SU-DHL-6 (cell line): ENCODE measurements at regions not wholly inside any gene's neighbourhood (a gene's known extent, or its start where the extent isn't known, plus 50 kb on each side); places are given as distances from the start of the nearest gene placed in this dataset.

Experiments used
- H2AFZ ChIP-seq: fragments of 200-600 bp; sonication (generic); 2 replicates; pipeline ENCODE4 v1.6.1; 2014; ENCODE audit warnings: low read depth, mild to moderate bottlenecking, moderate library complexity, mixed read lengths, antibody characterized with exemption, low read length; ENCODE audit not compliant: severe bottlenecking
- H3F3A ChIP-seq: fragments of 200-600 bp; shearing (Covaris generic); 2 replicates; pipeline ENCODE4 v1.6.0; 2016; ENCODE audit warnings: antibody characterized with exemption, mild to moderate bottlenecking; ENCODE audit not compliant: insufficient read depth
- H3K27ac ChIP-seq: fragments of 200-600 bp; sonication (generic); 2 replicates; pipeline ENCODE4 v1.5.1; 2016; ENCODE audit warnings: low read depth, mild to moderate bottlenecking, low read length, moderate library complexity, mixed read lengths
- H3K27me3 ChIP-seq: fragments of 200-600 bp; sonication (generic), shearing (Covaris generic); 2 replicates; pipeline ENCODE4 v1.6.0; 2014; ENCODE audit warnings: mild to moderate bottlenecking, low read length
- H3K36me3 ChIP-seq: fragments of 200-600 bp; sonication (generic); 2 replicates; pipeline ENCODE4 v1.6.1; 2014; ENCODE audit warnings: mild to moderate bottlenecking, low read length, mixed read lengths
- H3K4me2 ChIP-seq: fragments of 300-600, 200-600 bp; shearing (Covaris generic), sonication (generic); 2 replicates; pipeline ENCODE4 v1.6.0; 2014; ENCODE audit warnings: low read length, low read depth, mild to moderate bottlenecking; ENCODE audit not compliant: poor library complexity, severe bottlenecking
- H3K4me3 ChIP-seq: fragments of 200-600 bp; sonication (generic); 2 replicates; pipeline ENCODE4 v1.5.1; 2014; ENCODE audit warnings: antibody characterized with exemption, low read length, mild to moderate bottlenecking, mixed read lengths; ENCODE audit not compliant: insufficient read depth, poor library complexity, severe bottlenecking
- H3K79me2 ChIP-seq: fragments of 200-600 bp; sonication (generic); 2 replicates; pipeline ENCODE4 v1.6.1; 2014; ENCODE audit warnings: mild to moderate bottlenecking, low read length, moderate library complexity; ENCODE audit not compliant: insufficient read depth
- H3K9ac ChIP-seq: fragments of 200-600 bp; sonication (generic); 2 replicates; pipeline ENCODE4 v1.7.0; 2014; ENCODE audit warnings: mild to moderate bottlenecking, low read length
- H3K9me2 ChIP-seq: fragments of 200-600 bp; sonication (generic); replicated peaks from 2 replicates; pipeline ENCODE4 v1.6.1; 2014; ENCODE audit warnings: low read length; ENCODE audit not compliant: insufficient read depth
- H3K9me3 ChIP-seq: fragments of 200-600 bp; sonication (generic); 2 replicates; pipeline ENCODE4 v1.6.1; 2014; ENCODE audit warnings: low read length, mixed read lengths; ENCODE audit not compliant: insufficient read depth
- H4K20me1 ChIP-seq: fragments of 200-600 bp; sonication (generic); 2 replicates; pipeline ENCODE4 v1.6.1; 2014; ENCODE audit warnings: low read depth, mild to moderate bottlenecking, antibody characterized with exemption, low read length, moderate library complexity, mixed read lengths
- CTCF ChIP-seq: fragments of 200-600 bp; sonication (generic); IDR thresholded peaks from one replicate; pipeline ENCODE4 v1.5.1; 2017; ENCODE audit warnings: antibody characterized with exemption, mild to moderate bottlenecking, low read length, moderate library complexity; ENCODE audit not compliant: insufficient read depth, poor library complexity, severe bottlenecking
- EZH2phosphoT487 ChIP-seq: fragments of 200-600 bp; sonication (generic), shearing (Covaris generic); conservative IDR thresholded peaks from 2 replicates; pipeline ENCODE4 v1.6.1; 2018; ENCODE audit warnings: mild to moderate bottlenecking, antibody characterized with exemption, low read length, moderate library complexity, mixed read lengths

- H3K79me2 ChIP-seq = no peaks in the 10 kb centered on the region
- no peaks in the 10 kb centered on the region for H3K36me3 ChIP-seq
- no peaks in the 10 kb centered on the region for H3K27me3 ChIP-seq
- no peaks in the 10 kb centered on the region for H4K20me1 ChIP-seq
- no peak for TF ChIP-seq CTCF
- TF ChIP-seq EZH2phosphoT487 = no peak
- no peaks in the 10 kb centered on the region for H3F3A ChIP-seq
- H3K4me3 ChIP-seq = no peak overlapping the region
- no peak overlapping the region for H2AFZ ChIP-seq
- H3K27ac ChIP-seq = no peak overlapping the region
- no peak overlapping the region for H3K4me2 ChIP-seq
- peaks cover 19% of the 10 kb centered on the region; the same call in 1 of the 2 replicates for H3K9me3 ChIP-seq
- H3K9ac ChIP-seq = no peak overlapping the region
- H3K9me2 ChIP-seq = no peaks in the 10 kb centered on the region
These were observed 1065.6 kb upstream of the TMPRSS15 start for GRCh38 chr21:19468991-19469715.

- H3K9me3 ChIP-seq = peaks cover 5% of the 10 kb centered on the region; the same call in 1 of the 2 replicates
- H3K36me3 ChIP-seq = no peaks in the 10 kb centered on the region
These were observed 1071.9 kb upstream of the TMPRSS15 start for GRCh38 chr21:19475525-19475924.

GRCh38 chr21:19489930-19490329 is 1086.3 kb upstream of the TMPRSS15 start:
- Histone ChIP-seq H3K9me2 (no peaks in the 10 kb centered on the region), H2AFZ (no peak overlapping the region), H3K4me3 (no peak overlapping the region), H3F3A (no peaks in the 10 kb centered on the region), H3K36me3 (no peaks in the 10 kb centered on the region), H3K27ac (no peak overlapping the region), H3K4me2 (no peak overlapping the region), H3K9me3 (no peaks in the 10 kb centered on the region), H4K20me1 (no peaks in the 10 kb centered on the region), H3K27me3 (no peaks in the 10 kb centered on the region), H3K9ac (no peak overlapping the region), H3K79me2 (no peaks in the 10 kb centered on the region)
- TF ChIP-seq EZH2phosphoT487 (no peak), CTCF (no peak)

More at GRCh38 chr21:19475525-19475924, 1071.9 kb upstream of the TMPRSS15 start:
- no peaks in the 10 kb centered on the region for H3F3A ChIP-seq
- H3K9ac ChIP-seq = no peak overlapping the region
- no peaks in the 10 kb centered on the region for H4K20me1 ChIP-seq
- no peak overlapping the region for H2AFZ ChIP-seq
- no peaks in the 10 kb centered on the region for H3K27me3 ChIP-seq
- H3K9me2 ChIP-seq = no peaks in the 10 kb centered on the region
- TF ChIP-seq EZH2phosphoT487 (no peak), CTCF (no peak)
- H3K79me2 ChIP-seq = no peaks in the 10 kb centered on the region
- H3K4me2 ChIP-seq = no peak overlapping the region
- no peak overlapping the region for H3K27ac ChIP-seq
- no peak overlapping the region for H3K4me3 ChIP-seq
